ENCODE measurements at regions not wholly inside any gene's neighbourhood (a gene's known extent, or its start where the extent isn't known, plus 50 kb on each side); places are given as distances from the start of the nearest gene placed in this dataset.

- H3K4me3 ChIP-seq (replicated peaks in 1 of 2; ENCODE audit: low read depth in 2 of 2, low read length in 2 of 2) = no peak overlapping the region
- DNase-seq (ENCODE audit: low read depth in 2 of 2) = no peak
- TF ChIP-seq CTCF (IDR thresholded peaks at IDR 0.05; ENCODE audit: low read depth, low read length) = no peak
These were observed 81.4 kb downstream of the RCN1 start for GRCh38 chr11:32172041-32172847.

- DNase-seq (ENCODE audit: low read depth in 2 of 2) = peak; percentile 79 to 80
- peak; percentile 75 for TF ChIP-seq CTCF (IDR thresholded peaks at IDR 0.05; ENCODE audit: low read depth, low read length)
- peak overlapping the region; percentile 32 to 37 for H3K4me3 ChIP-seq (replicated peaks in 1 of 2; ENCODE audit: low read depth in 2 of 2, low read length in 2 of 2)
These were observed 82.3 kb downstream of the RCN1 start for GRCh38 chr11:32172848-32173834.

- H3K4me3 ChIP-seq (replicated peaks in 1 of 2; ENCODE audit: low read depth in 2 of 2, low read length in 2 of 2) = no peak overlapping the region
- DNase-seq (ENCODE audit: low read depth in 2 of 2) = no peak
- no peak for TF ChIP-seq CTCF (IDR thresholded peaks at IDR 0.05; ENCODE audit: low read depth, low read length)
These were observed 83.1 kb downstream of the RCN1 start for GRCh38 chr11:32173977-32174376.

- H3K4me3 ChIP-seq (replicated peaks in 1 of 2; ENCODE audit: low read depth in 2 of 2, low read length in 2 of 2) = no peak overlapping the region
- peak; percentile 84 for TF ChIP-seq CTCF (IDR thresholded peaks at IDR 0.05; ENCODE audit: low read depth, low read length)
- peak; percentile 86 for DNase-seq (ENCODE audit: low read depth in 2 of 2)
These were observed 85.5 kb downstream of the RCN1 start for GRCh38 chr11:32176223-32176934.

GRCh38 chr11:32178692-32179091, 87.8 kb downstream of the RCN1 start:
- H3K4me3 ChIP-seq (replicated peaks in 1 of 2; ENCODE audit: low read depth in 2 of 2, low read length in 2 of 2) = no peak overlapping the region
- TF ChIP-seq CTCF (IDR thresholded peaks at IDR 0.05; ENCODE audit: low read depth, low read length) = no peak
- no peak for DNase-seq (ENCODE audit: low read depth in 2 of 2)

GRCh38 chr11:32183512-32183911, 92.6 kb downstream of the RCN1 start:
- DNase-seq (ENCODE audit: low read depth in 2 of 2) = no peak
- TF ChIP-seq CTCF (IDR thresholded peaks at IDR 0.05; ENCODE audit: low read depth, low read length) = no peak
- no peak overlapping the region for H3K4me3 ChIP-seq (replicated peaks in 1 of 2; ENCODE audit: low read depth in 2 of 2, low read length in 2 of 2)

Measured in cardiac fibroblast (primary cell).